ENCODE measurements at regions not wholly inside any gene's neighbourhood (a gene's known extent, or its start where the extent isn't known, plus 50 kb on each side); places are given as distances from the start of the nearest gene placed in this dataset.

GRCh38 chr2:43049836-43050801, 176.3 kb downstream of the ZFP36L2 start:
- no peak for TF ChIP-seq CTCF (IDR thresholded peaks at IDR 0.05)
- TF ChIP-seq, protein P1, sequence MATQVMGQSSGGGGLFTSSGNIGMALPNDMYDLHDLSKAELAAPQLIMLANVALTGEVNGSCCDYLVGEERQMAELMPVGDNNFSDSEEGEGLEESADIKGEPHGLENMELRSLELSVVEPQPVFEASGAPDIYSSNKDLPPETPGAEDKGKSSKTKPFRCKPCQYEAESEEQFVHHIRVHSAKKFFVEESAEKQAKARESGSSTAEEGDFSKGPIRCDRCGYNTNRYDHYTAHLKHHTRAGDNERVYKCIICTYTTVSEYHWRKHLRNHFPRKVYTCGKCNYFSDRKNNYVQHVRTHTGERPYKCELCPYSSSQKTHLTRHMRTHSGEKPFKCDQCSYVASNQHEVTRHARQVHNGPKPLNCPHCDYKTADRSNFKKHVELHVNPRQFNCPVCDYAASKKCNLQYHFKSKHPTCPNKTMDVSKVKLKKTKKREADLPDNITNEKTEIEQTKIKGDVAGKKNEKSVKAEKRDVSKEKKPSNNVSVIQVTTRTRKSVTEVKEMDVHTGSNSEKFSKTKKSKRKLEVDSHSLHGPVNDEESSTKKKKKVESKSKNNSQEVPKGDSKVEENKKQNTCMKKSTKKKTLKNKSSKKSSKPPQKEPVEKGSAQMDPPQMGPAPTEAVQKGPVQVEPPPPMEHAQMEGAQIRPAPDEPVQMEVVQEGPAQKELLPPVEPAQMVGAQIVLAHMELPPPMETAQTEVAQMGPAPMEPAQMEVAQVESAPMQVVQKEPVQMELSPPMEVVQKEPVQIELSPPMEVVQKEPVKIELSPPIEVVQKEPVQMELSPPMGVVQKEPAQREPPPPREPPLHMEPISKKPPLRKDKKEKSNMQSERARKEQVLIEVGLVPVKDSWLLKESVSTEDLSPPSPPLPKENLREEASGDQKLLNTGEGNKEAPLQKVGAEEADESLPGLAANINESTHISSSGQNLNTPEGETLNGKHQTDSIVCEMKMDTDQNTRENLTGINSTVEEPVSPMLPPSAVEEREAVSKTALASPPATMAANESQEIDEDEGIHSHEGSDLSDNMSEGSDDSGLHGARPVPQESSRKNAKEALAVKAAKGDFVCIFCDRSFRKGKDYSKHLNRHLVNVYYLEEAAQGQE (IDR thresholded peaks at IDR 0.05; ENCODE audit: insufficient read depth in 1 of 2, low read depth in 2 of 2, low read length in 1 of 2): no peak
- no peak for TF ChIP-seq POLR2AphosphoS5 (IDR thresholded peaks at IDR 0.05; ENCODE audit: low read depth, low read length)
- no peak for TF ChIP-seq SIN3A (IDR thresholded peaks at IDR 0.05; ENCODE audit: borderline replicate concordance, insufficient read depth, low read depth, low read length)

Measured in Panc1 (cell line).